T47D (cell line): ENCODE measurements at regions not wholly inside any gene's neighbourhood (a gene's known extent, or its start where the extent isn't known, plus 50 kb on each side); places are given as distances from the start of the nearest gene placed in this dataset.

Source experiments
- DNase-seq, 2 experiments: peaks; one replicate each; pipeline versions ENCODE4 v3.0.0 to v3.0.0-alpha.2; 2011 to 2012; ENCODE audit warnings: low read depth in 1 of 2, low spot score in 1 of 2
- JUND ChIP-seq: IDR thresholded peaks from 2 replicates; pipeline ENCODE4 v1.6.1; 2012; ENCODE audit warnings: low read depth
- in situ Hi-C: cut with HindIII; loops from 2 replicates; pipeline ENCODE4 v1.10.0; 2016; ENCODE audit warnings: low sequenced_read_pairs, low pct_unique_long_range_greater_than_20kb

DNA sequence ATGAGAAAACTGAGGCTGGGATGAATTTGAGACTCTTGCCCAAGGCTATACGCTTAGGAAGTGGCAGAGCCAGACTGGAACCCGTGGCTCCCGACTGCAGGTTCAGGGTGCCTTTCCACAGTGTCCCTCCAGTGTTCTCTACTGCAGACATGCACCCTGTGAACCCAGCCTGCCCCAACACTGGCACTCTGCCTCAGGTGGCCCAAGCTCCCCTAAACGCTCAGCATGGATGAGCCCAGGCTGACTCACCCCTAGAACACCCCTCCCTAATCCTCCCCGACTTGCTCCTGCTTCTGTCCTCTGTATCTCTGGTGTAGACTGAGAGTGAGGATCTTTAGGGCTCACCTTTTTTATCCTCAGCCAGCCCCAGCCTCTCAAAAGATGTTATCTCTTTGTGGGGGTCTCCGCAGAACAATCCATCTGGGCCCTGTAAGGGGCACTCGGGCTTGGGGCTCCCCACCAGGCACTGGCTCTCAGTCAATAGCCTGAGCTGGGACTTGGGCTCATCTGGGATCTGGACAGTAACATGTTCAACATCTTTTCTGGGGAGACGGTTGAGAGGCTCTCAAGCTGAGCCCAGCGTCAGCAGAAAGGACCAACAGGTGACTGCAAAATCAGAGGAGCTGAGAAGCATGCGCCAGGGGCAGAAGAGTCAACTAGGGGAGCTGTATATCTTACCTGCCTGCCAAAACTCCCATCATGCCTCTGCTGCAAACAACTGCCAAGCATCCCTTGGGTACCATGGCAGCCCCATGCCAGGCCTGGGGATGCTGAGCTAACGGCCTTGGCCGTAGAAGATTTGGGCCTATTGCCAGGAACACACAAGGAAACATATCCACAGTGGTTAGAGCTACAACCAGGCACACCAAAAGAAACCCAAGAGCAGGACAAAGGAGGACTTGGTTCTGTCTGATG is 176.2 kb downstream of the BUD13 start:
- in situ Hi-C loops, result no loop called here
- no peak for TF ChIP-seq JUND
- no peak for DNase-seq

- in situ Hi-C loops, result no loop called here
- no peak for DNase-seq
- TF ChIP-seq JUND, result no peak
Observed at GRCh38 chr11:116595305-116595880, 177.4 kb downstream of the BUD13 start.

DNA sequence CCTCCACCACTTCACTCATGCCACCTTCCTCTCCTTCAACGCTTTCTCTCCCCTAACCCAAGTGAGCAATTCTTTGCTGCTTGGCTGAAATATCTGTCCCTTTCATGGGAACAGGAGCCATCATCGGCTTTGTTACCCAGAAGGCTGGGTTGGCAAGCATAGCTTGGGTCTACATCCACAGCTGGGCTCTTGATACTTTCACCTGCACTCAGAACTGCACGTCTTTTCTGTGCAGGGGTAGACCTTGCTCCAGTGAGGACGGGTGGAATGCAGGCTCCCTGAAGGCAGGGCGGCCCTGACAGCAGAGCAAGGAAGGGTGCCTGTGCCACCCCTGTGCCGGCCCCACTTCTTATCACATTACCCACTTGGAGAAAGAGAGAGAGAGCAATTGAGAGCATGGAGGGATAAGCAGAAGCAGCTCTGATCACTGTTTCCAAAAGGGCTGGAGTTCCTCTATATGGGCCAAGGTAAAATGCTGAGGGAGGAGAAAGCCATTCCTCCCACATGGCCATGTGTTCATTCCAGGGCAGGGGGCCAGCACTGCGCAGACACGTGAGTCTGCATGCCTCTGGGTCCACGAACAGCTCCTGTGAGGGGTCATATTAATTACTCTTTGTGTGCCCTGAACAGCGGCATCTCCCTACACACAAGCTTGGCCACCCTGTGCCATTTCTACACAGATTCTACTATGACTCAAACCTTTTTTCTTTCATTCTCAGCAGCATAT is 181.8 kb downstream of the BUD13 start:
- DNase-seq, result no peak
- TF ChIP-seq JUND, result no peak
- in situ Hi-C loops, result no loop called here

GRCh38 chr11:116589402-116589801 is 183.4 kb downstream of the BUD13 start:
- in situ Hi-C loops, result no loop called here
- TF ChIP-seq JUND, result no peak
- no peak for DNase-seq

GRCh38 chr11:116586392-116586791 is 186.4 kb downstream of the BUD13 start:
- DNase-seq, result no peak
- in situ Hi-C loops, result no loop called here
- no peak for TF ChIP-seq JUND

- in situ Hi-C loops, result no loop called here
- TF ChIP-seq JUND, result no peak
- no peak for DNase-seq
Observed at GRCh38 chr11:116582571-116582970, 190.2 kb downstream of the BUD13 start.

DNA sequence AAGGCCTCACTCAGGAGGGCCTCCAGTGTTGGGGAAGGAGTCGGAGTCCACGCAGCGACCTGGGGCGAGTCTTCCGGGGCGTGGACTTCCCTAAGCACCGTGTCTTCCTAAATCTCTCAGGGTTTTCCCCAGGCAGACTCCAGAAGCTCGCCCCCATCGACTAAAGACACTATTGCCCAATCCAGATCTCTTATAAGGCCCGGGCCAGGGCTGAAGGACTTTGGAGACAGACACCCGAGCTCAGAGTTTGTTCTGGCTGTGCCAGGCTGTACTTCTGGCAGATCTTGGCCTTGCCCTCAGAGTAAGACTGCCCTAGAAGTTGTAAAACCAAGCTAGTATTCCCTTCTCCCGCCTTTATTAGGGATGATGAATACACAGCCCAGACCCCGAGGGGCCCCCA is 191.4 kb downstream of the BUD13 start:
- TF ChIP-seq JUND, result no peak
- no peak for DNase-seq
- in situ Hi-C loops, result no loop called here

GRCh38 chr11:116580799-116581198 is 192.0 kb downstream of the BUD13 start:
- no peak for DNase-seq
- in situ Hi-C loops, result no loop called here
- TF ChIP-seq JUND, result no peak

DNA sequence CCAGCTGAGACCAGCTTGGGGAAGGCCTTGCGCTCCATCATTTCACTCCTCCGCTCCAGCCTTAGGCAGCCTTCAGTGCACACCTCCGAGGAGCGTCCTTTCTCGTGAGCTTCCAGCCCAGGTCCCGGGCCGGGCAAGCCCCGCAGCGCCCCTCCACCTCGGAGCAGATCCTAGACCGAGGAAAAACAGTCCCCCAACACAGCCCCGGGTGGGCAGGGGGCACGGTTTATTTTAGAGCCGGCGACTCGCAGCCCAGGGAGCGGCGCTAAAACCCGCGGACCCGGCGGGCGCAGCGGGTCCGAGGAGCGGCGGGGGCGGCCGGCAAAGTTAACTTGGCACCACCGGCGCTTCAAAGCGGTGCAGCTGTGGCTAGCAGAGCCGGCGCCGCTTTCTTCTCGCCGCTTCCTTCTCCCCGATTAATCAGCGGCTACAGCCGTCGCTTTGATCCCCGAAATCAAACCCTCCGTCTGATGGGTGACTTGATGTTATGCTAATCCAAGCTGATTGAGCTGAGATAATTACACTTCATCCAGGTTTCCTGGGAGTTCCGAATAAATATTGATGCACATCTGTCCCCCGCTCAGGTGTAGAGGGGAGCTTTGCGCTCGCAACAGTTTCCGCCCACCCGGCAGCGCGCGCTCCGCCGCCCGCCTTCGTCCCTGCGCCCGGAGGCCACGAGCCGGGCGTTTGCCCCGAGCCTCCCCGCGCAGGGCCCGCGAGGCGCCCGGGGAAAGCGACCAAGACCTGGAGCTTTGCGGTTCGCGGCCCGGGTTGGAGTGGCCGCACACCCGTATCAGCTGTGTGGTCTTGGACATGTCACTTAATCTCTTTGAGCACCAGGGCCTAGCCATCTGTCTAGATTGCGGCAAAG is 192.7 kb downstream of the BUD13 start:
- in situ Hi-C loops, result no loop called here
- DNase-seq, result no peak
- TF ChIP-seq JUND, result no peak

DNA sequence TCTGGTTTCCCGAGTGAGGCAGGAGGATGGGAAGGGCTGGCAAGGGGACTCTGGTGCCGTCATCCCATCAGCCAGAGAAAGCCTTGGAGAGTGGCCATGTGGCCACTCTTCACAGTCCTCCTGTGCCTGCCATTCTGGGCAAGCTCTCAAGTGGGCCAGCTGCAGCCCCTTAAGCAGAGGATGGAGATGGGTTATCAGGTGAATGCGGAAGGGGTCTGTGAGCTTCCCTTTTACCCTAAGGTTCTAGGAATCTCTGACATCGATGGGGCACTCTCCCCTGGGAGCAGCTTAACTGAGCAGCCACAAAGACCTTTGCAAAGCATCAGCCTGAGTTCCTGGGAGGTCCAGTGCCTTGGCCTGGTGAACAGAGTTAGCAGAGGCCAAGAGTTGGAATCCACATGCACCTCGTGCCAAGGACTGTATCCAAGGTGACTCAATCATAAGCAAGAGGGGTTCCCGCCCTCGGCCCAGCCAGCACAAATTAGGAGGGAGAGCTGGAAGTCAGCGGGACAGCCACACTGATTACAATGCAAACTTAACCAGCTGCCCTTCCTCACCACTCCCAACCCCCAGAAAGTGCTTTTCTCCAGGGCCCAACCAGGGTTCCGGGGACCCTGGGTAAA is 193.6 kb downstream of the BUD13 start:
- in situ Hi-C loops, result no loop called here

DNA sequence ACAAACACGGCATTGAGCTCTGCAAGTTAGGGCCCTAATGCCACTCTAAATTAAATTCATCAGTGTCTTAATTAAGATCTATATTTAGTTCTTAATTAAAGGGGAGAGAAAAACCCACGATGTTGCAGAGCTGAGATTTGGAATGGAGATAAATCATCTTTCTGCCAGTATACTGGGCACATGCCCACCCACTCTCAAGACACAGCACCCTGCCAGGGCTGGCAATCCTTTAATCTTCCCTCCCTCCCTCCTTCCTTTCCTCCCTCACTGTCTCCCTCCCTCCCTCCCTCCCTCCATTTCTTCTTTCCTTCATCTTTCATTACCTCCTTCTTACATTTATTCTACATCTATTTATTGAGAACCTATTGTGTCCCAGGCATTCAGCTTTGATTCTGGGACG is 194.8 kb downstream of the BUD13 start:
- in situ Hi-C loops, result no loop called here
- no peak for DNase-seq

More for the DNA sequence above, 193.6 kb downstream of the BUD13 start:
- TF ChIP-seq JUND, result no peak
- no peak for DNase-seq

DNA sequence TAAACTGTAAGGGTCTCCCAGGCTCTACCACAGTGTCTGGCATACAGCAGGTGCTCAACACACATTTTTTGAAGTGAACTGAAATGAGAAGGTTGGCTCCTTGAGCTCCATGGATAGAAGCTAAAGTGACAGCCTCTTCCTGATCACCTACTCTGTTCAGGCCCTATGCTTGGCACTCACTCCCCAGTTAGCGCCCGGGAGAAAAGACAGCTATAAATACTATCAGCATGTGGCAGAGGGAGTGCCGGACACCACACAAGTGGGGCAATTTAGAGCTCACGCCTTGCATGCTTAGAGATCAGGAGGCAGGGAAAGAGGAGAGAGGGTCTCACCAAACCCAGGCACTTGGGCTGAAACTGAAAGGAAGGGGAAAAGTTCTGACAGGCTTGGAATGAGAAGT is 195.5 kb downstream of the BUD13 start:
- TF ChIP-seq JUND, result no peak
- in situ Hi-C loops, result no loop called here
- DNase-seq, result no peak

More for the DNA sequence above, 194.8 kb downstream of the BUD13 start:
- TF ChIP-seq JUND, result no peak
